SK-N-SH (cell line): ENCODE measurements at regions not wholly inside any gene's neighbourhood (a gene's known extent, or its start where the extent isn't known, plus 50 kb on each side); places are given as distances from the start of the nearest gene placed in this dataset.

Source experiments
- CTCF ChIA-PET: fragments of 300-600, 350-600 bp; formaldehyde crosslinking; extraction: SDS; loops from one replicate; lab custom pipeline; 2021; lab: Yijun Ruan, JAX
- POLR2A ChIA-PET: fragments of 350-600 bp; sonication (Branson Sonifier 250); formaldehyde crosslinking; extraction: SDS; loops from one replicate; lab custom pipeline; 2020; ENCODE audit warnings: antibody characterized with exemption, inconsistent platforms; lab: Yijun Ruan, JAX
- DNase-seq: peaks from one replicate; pipeline ENCODE4 v3.0.0; 2012
- H2AFZ ChIP-seq: fragments of 200-600 bp; sonication (generic); 2 replicates; pipeline ENCODE4 v1.8.1; 2016; ENCODE audit warnings: antibody characterized with exemption, mild to moderate bottlenecking, low read depth
- H3F3A ChIP-seq: fragments of 200-600 bp; sonication (generic); replicated peaks from 2 replicates; pipeline ENCODE3; 2016; ENCODE audit warnings: antibody characterized with exemption, mild to moderate bottlenecking; ENCODE audit not compliant: insufficient read depth
- H3K27ac ChIP-seq, 2 experiments: fragments of 200-500 bp in 1 of 2; fragments of 200-600 bp in 1 of 2; sonication (Bioruptor generic) in 1 of 2; sonication (generic), shearing (Covaris generic) in 1 of 2; 2 replicates each; pipeline versions ENCODE4 v1.5.1 to v1.6.1; 2014 to 2016; ENCODE audit warnings: low read depth in 2 of 2, inconsistent platforms in 1 of 2, low read length in 1 of 2, mild to moderate bottlenecking in 1 of 2, mixed read lengths in 1 of 2
- H3K27me3 ChIP-seq: fragments of 200-600 bp; sonication (generic), shearing (Covaris generic); 2 replicates; pipeline ENCODE4 v1.6.1; 2016; ENCODE audit warnings: mixed run types; ENCODE audit not compliant: insufficient read depth
- H3K36me3 ChIP-seq, 2 experiments: fragments of 200-500 bp in 1 of 2; fragments of 200-600 bp in 1 of 2; sonication (Bioruptor generic) in 1 of 2; sonication (generic) in 1 of 2; replicated peaks in 1 of 2; 2 replicates each; pipeline versions ENCODE3 to v1.5.1; 2014 to 2016; ENCODE audit warnings: low read length in 1 of 2, mild to moderate bottlenecking in 1 of 2; ENCODE audit not compliant: insufficient read depth in 2 of 2, control insufficient read depth in 1 of 2
- H3K4me1 ChIP-seq, 2 experiments: fragments of 200-500 bp in 1 of 2; fragments of 200-600 bp in 1 of 2; sonication (Bioruptor generic) in 1 of 2; sonication (generic), shearing (Covaris generic) in 1 of 2; 2 replicates each; pipeline versions ENCODE4 v1.5.1 to v1.6.1; 2014 to 2016; ENCODE audit warnings: low read depth in 1 of 2, low read length in 1 of 2, mixed run types in 1 of 2; ENCODE audit not compliant: insufficient read depth in 2 of 2, control insufficient read depth in 1 of 2
- H3K4me2 ChIP-seq: fragments of 200-600 bp; sonication (generic), shearing (Covaris generic); 2 replicates; pipeline ENCODE4 v1.6.1; 2017; ENCODE audit warnings: mixed run types
- H3K4me3 ChIP-seq, 2 experiments: fragments of 200-500 bp in 1 of 2; fragments of 200-600 bp in 1 of 2; sonication (Bioruptor generic) in 1 of 2; sonication (generic), shearing (Covaris generic) in 1 of 2; 2 replicates each; pipeline versions ENCODE4 v1.5.1 to v1.8.1; 2014 to 2016; ENCODE audit warnings: low read depth in 2 of 2, inconsistent platforms in 1 of 2, low read length in 1 of 2, mild to moderate bottlenecking in 1 of 2, mixed read lengths in 1 of 2, moderate library complexity in 1 of 2
- H3K79me2 ChIP-seq: fragments of 200-600 bp; sonication (generic); 2 replicates; pipeline ENCODE4 v1.8.1; 2017; ENCODE audit warnings: mild to moderate bottlenecking; ENCODE audit not compliant: insufficient read depth
- H3K9ac ChIP-seq: fragments of 200-600 bp; sonication (generic); 2 replicates; pipeline ENCODE4 v1.6.1; 2017; ENCODE audit warnings: mixed run types
- H3K9me2 ChIP-seq: fragments of 200-600 bp; sonication (generic); 2 replicates; pipeline ENCODE4 v1.6.1; 2017; ENCODE audit warnings: mixed run types
- H3K9me3 ChIP-seq: fragments of 200-600 bp; sonication (generic); 2 replicates; pipeline ENCODE4 v1.6.1; 2017; ENCODE audit warnings: mixed run types, mild to moderate bottlenecking, moderate library complexity
- H4K20me1 ChIP-seq: fragments of 200-600 bp; sonication (generic); 2 replicates; pipeline ENCODE4 v1.6.1; 2017; ENCODE audit warnings: mild to moderate bottlenecking, mixed run types; ENCODE audit not compliant: insufficient read depth
- CHD2 ChIP-seq: fragments of 150-350 bp; IDR thresholded peaks from 2 replicates; pipeline ENCODE4 v1.6.1; 2018; ENCODE audit warnings: low read length; ENCODE audit not compliant: partially characterized antibody
- ELF1 ChIP-seq: IDR thresholded peaks from 2 replicates; pipeline ENCODE4 v1.4.0; 2012
- FOXM1 ChIP-seq: IDR thresholded peaks from 2 replicates; pipeline ENCODE4 v1.4.0; 2012; ENCODE audit warnings: low read depth, mild to moderate bottlenecking
- GABPA ChIP-seq: IDR thresholded peaks from 2 replicates; pipeline ENCODE4 v1.4.0; 2012; ENCODE audit warnings: low read depth, mild to moderate bottlenecking
- MAX ChIP-seq: IDR thresholded peaks from 2 replicates; pipeline ENCODE4 v1.4.0; 2012; ENCODE audit warnings: low read depth
- MEF2A ChIP-seq: IDR thresholded peaks from 2 replicates; pipeline ENCODE4 v1.4.0; 2012; ENCODE audit warnings: low read depth, borderline replicate concordance
- NFIC ChIP-seq: IDR thresholded peaks from 2 replicates; pipeline ENCODE4 v1.4.0; 2012; ENCODE audit warnings: borderline replicate concordance
- POLR2AphosphoS5 ChIP-seq: IDR thresholded peaks from 2 replicates; pipeline ENCODE4 v1.6.1; 2012; ENCODE audit warnings: low read depth, low read length
- RCOR1 ChIP-seq: fragments of 150-350 bp; IDR thresholded peaks from 2 replicates; pipeline ENCODE4 v1.6.1; 2017; ENCODE audit warnings: antibody characterized with exemption, low read length
- REST ChIP-seq: IDR thresholded peaks from 2 replicates; pipeline ENCODE4 v1.6.1; 2012; ENCODE audit warnings: mild to moderate bottlenecking, low read depth, low read length, moderate library complexity
- RXRA ChIP-seq: IDR thresholded peaks from 2 replicates; pipeline ENCODE4 v1.4.0; 2012; ENCODE audit warnings: low read depth, mild to moderate bottlenecking, borderline replicate concordance
- TAF1 ChIP-seq: IDR thresholded peaks from 2 replicates; pipeline ENCODE4 v1.6.1; 2012; ENCODE audit warnings: low read depth, mild to moderate bottlenecking, low read length, moderate library complexity, borderline replicate concordance
- USF1 ChIP-seq: IDR thresholded peaks from 2 replicates; pipeline ENCODE4 v1.4.0; 2012; ENCODE audit warnings: low read depth, borderline replicate concordance
- USF2 ChIP-seq: fragments of 150-350 bp; IDR thresholded peaks from 2 replicates; pipeline ENCODE4 v1.6.1; 2017; ENCODE audit warnings: antibody characterized with exemption, low read length, low read depth, borderline replicate concordance
- ZBTB33 ChIP-seq: IDR thresholded peaks from 2 replicates; pipeline ENCODE4 v1.4.0; 2012; ENCODE audit warnings: low read depth, borderline replicate concordance
- WGBS: methylation state at CpG from one replicate; pipeline ENCODE4 v1.1.6; 2017; ENCODE audit warnings: low lambda C conversion rate; 5-methylcytosine and 5-hydroxymethylcytosine counted together

- no peak for TF ChIP-seq MAX
- no peak for TF ChIP-seq ELF1
- TF ChIP-seq TAF1: no peak
- no peak for TF ChIP-seq GABPA
- TF ChIP-seq MEF2A: no peak
- no peak for TF ChIP-seq RXRA
- no peak for TF ChIP-seq CHD2
- no peak for TF ChIP-seq USF2
- TF ChIP-seq USF1: no peak
- TF ChIP-seq POLR2AphosphoS5: no peak
These were observed 274.3 kb downstream of the CD109 start (continued) for GRCh38 chr6:73969971-73970970.

GRCh38 chr6:73968221-73968757, 272.3 kb downstream of the CD109 start:
- Histone ChIP-seq H3K27me3 (peaks cover 13% of the 10 kb centered on the region; the same call in 1 of the 2 replicates), H3K36me3 (no peaks in the 10 kb centered on the region), H3K9ac (no peak overlapping the region), H3F3A (no peaks in the 10 kb centered on the region), H3K79me2 (no peaks in the 10 kb centered on the region), H3K4me3 (no peak overlapping the region), H3K4me2 (no peak overlapping the region), H4K20me1 (no peaks in the 10 kb centered on the region), H3K27ac (no peak overlapping the region), H3K4me1 (no peaks in the 10 kb centered on the region), H3K9me2 (no peaks in the 10 kb centered on the region), H2AFZ (no peak overlapping the region), H3K9me3 (no peaks in the 10 kb centered on the region)
- TF ChIP-seq NFIC (no peak), RCOR1 (no peak)
- ChIA-PET POLR2A (no interaction called here), CTCF (interaction anchor here (0.7 to 2.5 kb wide), 5 partner anchors 23 to 1243 kb away, joined by 3 to 17 read pairs (median 4); no protein-coding TSS in a partner anchor)
- no peak for DNase-seq
- WGBS: 4% methylated on average over 2 of the region's 2 CpGs

- Histone ChIP-seq H3K27me3 (no peaks in the 10 kb centered on the region; the same call in 1 of the 2 replicates), H3K36me3 (no peaks in the 10 kb centered on the region), H3K27ac (no peak overlapping the region), H3K9me2 (no peaks in the 10 kb centered on the region), H3F3A (no peaks in the 10 kb centered on the region), H3K79me2 (no peaks in the 10 kb centered on the region), H3K4me3 (no peak overlapping the region), H4K20me1 (no peaks in the 10 kb centered on the region), H3K9me3 (no peaks in the 10 kb centered on the region), H3K9ac (no peak overlapping the region), H3K4me1 (no peaks in the 10 kb centered on the region), H3K4me2 (no peak overlapping the region), H2AFZ (no peak overlapping the region)
- 4% methylated on average over 1 of the region's 1 CpG for WGBS
- ChIA-PET CTCF (no interaction called here), POLR2A (no interaction called here)
- no peak for DNase-seq
- no peak for TF ChIP-seq REST
- TF ChIP-seq RXRA: no peak
- no peak for TF ChIP-seq FOXM1
- TF ChIP-seq ZBTB33: no peak
These were observed 269.6 kb downstream of the CD109 start for GRCh38 chr6:73965539-73966029.
